Neural progenitor cell (in vitro differentiated cells): ENCODE measurements at regions not wholly inside any gene's neighbourhood (a gene's known extent, or its start where the extent isn't known, plus 50 kb on each side); places are given as distances from the start of the nearest gene placed in this dataset.

Experiments
- CTCF ChIP-seq: fragments of 200-600 bp; sonication (generic); IDR thresholded peaks from 2 replicates; pipeline ENCODE4 v1.5.1; 2017; ENCODE audit warnings: antibody characterized with exemption, mild to moderate bottlenecking
- EZH2 ChIP-seq: fragments of 200-600 bp; sonication (generic); IDR thresholded peaks from 2 replicates; pipeline ENCODE4 v1.6.1; 2017; ENCODE audit warnings: antibody characterized with exemption, mild to moderate bottlenecking, moderate library complexity

- no peak for TF ChIP-seq CTCF
- no peak for TF ChIP-seq EZH2
Measured at GRCh38 chr11:26909515-26909914, 84.4 kb upstream of the FIBIN start.
